ENCODE measurements at regions not wholly inside any gene's neighbourhood (a gene's known extent, or its start where the extent isn't known, plus 50 kb on each side); places are given as distances from the start of the nearest gene placed in this dataset.
A peak's percentile ranks its signal among the peaks of the same experiment; 100 is the strongest.

GRCh38 chr1:5161372-5161771 is 507.0 kb downstream of the AJAP1 start:
- Histone ChIP-seq H3K4me3 (no peak overlapping the region), H3K27ac (no peak overlapping the region), H3K9me3 (no peaks in the 10 kb centered on the region), H3K36me3 (replicated peaks in 1 of 2; ENCODE audit: insufficient read depth in 1 of 2, low read depth in 2 of 2) (no peaks in the 10 kb centered on the region), H3K4me1 (no peaks in the 10 kb centered on the region), H3K27me3 (no peaks in the 10 kb centered on the region)
- ATAC-seq (no peak), DNase-seq (peak in 1 of 4 donors; percentile 8)
- intact Hi-C loops (cut with DNase I) = no loop called here
- no peak for TF ChIP-seq POLR2A (IDR thresholded peaks at IDR 0.05)
- TF ChIP-seq CTCF (IDR thresholded peaks at IDR 0.05) = no peak
- WGBS, 2 donors = 31 to 41% methylated on average over 4 of the region's 4 CpGs

- intact Hi-C loops (cut with DNase I) = no loop called here
- Histone ChIP-seq H3K9me3 (peaks cover 0 to 7% (median 0%) of the 10 kb centered on the region in 3 donors), H3K4me3 (no peak overlapping the region), H3K27ac (no peak overlapping the region), H3K27me3 (no peaks in the 10 kb centered on the region), H3K4me1 (no peaks in the 10 kb centered on the region), H3K36me3 (replicated peaks in 1 of 2; ENCODE audit: insufficient read depth in 1 of 2, low read depth in 2 of 2) (no peaks in the 10 kb centered on the region)
- TF ChIP-seq POLR2A (IDR thresholded peaks at IDR 0.05) = no peak
- TF ChIP-seq CTCF (IDR thresholded peaks at IDR 0.05) = no peak
- 51 to 62% methylated on average over 4 of the region's 4 CpGs for WGBS, 2 donors
- DNase-seq (no peak), ATAC-seq (no peak)
These were observed 502.8 kb downstream of the AJAP1 start for GRCh38 chr1:5157175-5157574.

GRCh38 chr1:5156416-5157120 is 502.2 kb downstream of the AJAP1 start:
- whole genome bisulfite sequencing, 2 donors = 55 to 56% methylated on average over 7 of the region's 7 CpGs
- ATAC-seq (no peak), DNase-seq (no peak)
- Histone ChIP-seq H3K27ac (no peak overlapping the region), H3K4me1 (no peaks in the 10 kb centered on the region), H3K27me3 (no peaks in the 10 kb centered on the region), H3K9me3 (peaks cover 0 to 7% (median 0%) of the 10 kb centered on the region in 3 donors), H3K4me3 (no peak overlapping the region), H3K36me3 (replicated peaks in 1 of 2; ENCODE audit: insufficient read depth in 1 of 2, low read depth in 2 of 2) (no peaks in the 10 kb centered on the region)
- intact Hi-C loops (cut with DNase I) = no loop called here
- no peak for TF ChIP-seq POLR2A (IDR thresholded peaks at IDR 0.05)
- no peak for TF ChIP-seq CTCF (IDR thresholded peaks at IDR 0.05)

GRCh38 chr1:5151511-5151910 is 497.1 kb downstream of the AJAP1 start:
- peaks cover 0 to 7% (median 0%) of the 10 kb centered on the region in 3 donors for H3K9me3 ChIP-seq
- no peaks in the 10 kb centered on the region for H3K36me3 ChIP-seq (replicated peaks in 1 of 2; ENCODE audit: insufficient read depth in 1 of 2, low read depth in 2 of 2)
- no peaks in the 10 kb centered on the region for H3K4me1 ChIP-seq
- TF ChIP-seq CTCF (IDR thresholded peaks at IDR 0.05) (no peak), POLR2A (IDR thresholded peaks at IDR 0.05) (no peak)
- WGBS, 2 donors = 76 to 79% methylated on average over 8 to 9 of the region's 9 CpGs
- no peak overlapping the region for H3K4me3 ChIP-seq
- ATAC-seq = no peak
- no peak overlapping the region for H3K27ac ChIP-seq
- no peak for DNase-seq
- intact Hi-C loops (cut with DNase I) = no loop called here
- H3K27me3 ChIP-seq = no peaks in the 10 kb centered on the region

- no peak overlapping the region for H3K27ac ChIP-seq
- DNase-seq = no peak
- H3K27me3 ChIP-seq = no peaks in the 10 kb centered on the region
- no peaks in the 10 kb centered on the region for H3K9me3 ChIP-seq
- WGBS, 2 donors = 77 to 85% methylated on average over 2 of the region's 2 CpGs
- no peak for TF ChIP-seq POLR2A (IDR thresholded peaks at IDR 0.05)
- no peak for TF ChIP-seq CTCF (IDR thresholded peaks at IDR 0.05)
- ATAC-seq = no peak
- intact Hi-C loops (cut with DNase I) = no loop called here
- H3K4me1 ChIP-seq = no peaks in the 10 kb centered on the region
- H3K36me3 ChIP-seq (replicated peaks in 1 of 2; ENCODE audit: insufficient read depth in 1 of 2, low read depth in 2 of 2) = no peaks in the 10 kb centered on the region
- no peak overlapping the region for H3K4me3 ChIP-seq
These were observed 495.8 kb downstream of the AJAP1 start for GRCh38 chr1:5150191-5150590.

Data from body of pancreas (tissue), 4 donors.